K562 (cell line): ENCODE measurements at regions not wholly inside any gene's neighbourhood (a gene's known extent, or its start where the extent isn't known, plus 50 kb on each side); places are given as distances from the start of the nearest gene placed in this dataset.

Experiments
- ATAC-seq: fragments of 200-7000 bp; cut with Tn5 transposase; 3 replicates; pipeline ENCODE4 v1.9.1; 2020; ENCODE audit warnings: moderate library complexity
- BruUV-seq: library from RNA; stranded (reverse); fragments of 400-500 nt; replicated peaks from 2 replicates; lab custom pipeline; 2021; lab: Mats Ljungman, UMichigan
- CTCF ChIA-PET: fragments of 300-600 bp; formaldehyde crosslinking; extraction: SDS; loops from one replicate; lab custom pipeline; 2021; ENCODE audit warnings: low intra/inter-chr PET ratio; lab: Yijun Ruan, JAX
- POLR2A ChIA-PET: fragments of 300-600, 350-650 bp; sonication (Branson Sonifier 250); formaldehyde crosslinking; extraction: SDS; loops from one replicate; lab custom pipeline; 2021; ENCODE audit warnings: antibody characterized with exemption, inconsistent platforms; lab: Yijun Ruan, JAX
- DNase-seq, 4 experiments: peaks; one replicate each; pipeline versions ENCODE4 v3.0.0 to v3.0.0-alpha.2; 2011 to 2018; ENCODE audit warnings: low spot score in 3 of 4, mixed read lengths in 3 of 4; ENCODE audit errors: extremely low read depth in 1 of 4
- FAIRE-seq: peaks from 2 replicates; lab custom pipeline; 2011; peaks lifted over from hg19 to GRCh38; lab: Jason Lieb, UNC
- H2AFZ ChIP-seq: 2 replicates; pipeline ENCODE4 v1.6.0; 2011; ENCODE audit warnings: low read depth, low read length, control low read depth, inconsistent platforms
- H3K27ac ChIP-seq: fragments of 200-600 bp; 3 replicates; pipeline ENCODE4 v1.8.0; 2011; ENCODE audit warnings: low read depth, mild to moderate bottlenecking, control low read depth, inconsistent platforms, low read length, moderate library complexity, mixed read lengths; ENCODE audit errors: extremely low read depth
- H3K27me3 ChIP-seq, 2 experiments: fragments of 300-600 bp in 1 of 2; 2 replicates in 1 of 2; 3 replicates in 1 of 2; pipeline versions ENCODE4 v1.6.0 to v1.8.0; 2011; ENCODE audit warnings: inconsistent platforms in 2 of 2, low read length in 2 of 2, mild to moderate bottlenecking in 1 of 2, mixed read lengths in 1 of 2, moderate library complexity in 1 of 2; ENCODE audit not compliant: control insufficient read depth in 2 of 2, insufficient read depth in 2 of 2
- H3K36me3 ChIP-seq: fragments of 300-600 bp; 3 replicates; pipeline ENCODE4 v1.8.0; 2011; ENCODE audit warnings: mild to moderate bottlenecking, low read length, inconsistent platforms; ENCODE audit not compliant: control insufficient read depth, insufficient read depth
- H3K4me1 ChIP-seq, 2 experiments: fragments of 200-600 bp in 1 of 2; replicated peaks in 1 of 2; 2 replicates in 1 of 2; 3 replicates in 1 of 2; pipeline versions ENCODE4 v1.5.1 to v1.8.0; 2011; ENCODE audit warnings: inconsistent platforms in 2 of 2, low read length in 2 of 2, mild to moderate bottlenecking in 1 of 2, mixed read lengths in 1 of 2, moderate library complexity in 1 of 2; ENCODE audit not compliant: control insufficient read depth in 2 of 2, insufficient read depth in 2 of 2
- H3K4me2 ChIP-seq: 2 replicates; pipeline ENCODE4 v1.6.1; 2011; ENCODE audit warnings: low read length, control low read depth, inconsistent platforms, mixed read lengths; ENCODE audit not compliant: insufficient read depth
- H3K4me3 ChIP-seq: fragments of 200-600 bp; sonication (generic), shearing (Covaris generic); 2 replicates; pipeline ENCODE4 v1.5.1; 2016; ENCODE audit warnings: control low read depth, inconsistent platforms
- H3K79me2 ChIP-seq: fragments of 200-600 bp; 3 replicates; pipeline ENCODE4 v1.8.0; 2011; ENCODE audit warnings: low read length, inconsistent platforms; ENCODE audit not compliant: control insufficient read depth, insufficient read depth
- H3K9ac ChIP-seq, 2 experiments: 2 replicates each; pipeline versions ENCODE4 v1.6.0 to v1.6.1; 2011; ENCODE audit warnings: low read depth in 2 of 2, low read length in 2 of 2, control low read depth in 1 of 2, inconsistent platforms in 1 of 2, mild to moderate bottlenecking in 1 of 2, mixed read lengths in 1 of 2; ENCODE audit not compliant: insufficient read depth in 1 of 2
- H3K9me1 ChIP-seq: one replicate; pipeline ENCODE4 v1.6.0; 2011; ENCODE audit warnings: inconsistent platforms, mild to moderate bottlenecking, low read length, moderate library complexity; ENCODE audit not compliant: control insufficient read depth, insufficient read depth
- H3K9me3 ChIP-seq: replicated peaks from 2 replicates; pipeline ENCODE4 v1.5.1; 2011; ENCODE audit warnings: low read depth, low read length, inconsistent platforms; ENCODE audit not compliant: control insufficient read depth, insufficient read depth
- H4K20me1 ChIP-seq: replicated peaks from 2 replicates; pipeline ENCODE4 v1.6.1; 2011; ENCODE audit warnings: low read length, inconsistent platforms, mixed read lengths; ENCODE audit not compliant: control insufficient read depth, insufficient read depth
- NFIX ChIP-seq: fragments of 250-450 bp; sonication (Bioruptor Pico); IDR thresholded peaks from 2 replicates; pipeline ENCODE4 v1.4.0; 2020; ENCODE audit warnings: low read depth, mild to moderate bottlenecking, moderate library complexity
- WGBS: fragments of 100-300 bp; shearing (Covaris generic); methylation state at CpG from one replicate; pipeline ENCODE4 v1.1.6; 2016; ENCODE audit warnings: low coverage, mixed read lengths; ENCODE audit not compliant: insufficient coverage; ENCODE audit errors: missing lambda C conversion rate; 5-methylcytosine and 5-hydroxymethylcytosine counted together
- in situ Hi-C: fragments of 300-500 bp; cut with MboI; formaldehyde crosslinking; loops from 4 replicates; pipeline ENCODE4 v1.15.0; 2018; ENCODE audit warnings: inconsistent platforms, mixed read lengths
- intact Hi-C: fragments of 100-400 bp; cut with micrococcal nuclease; formaldehyde crosslinking; loops from 2 replicates; pipeline ENCODE4 v1.14.2; 2022
- TF ChIP-seq, protein P1 (sequence below): fragments of 200-800 bp; sonication (Bioruptor generic); IDR thresholded peaks from 2 replicates; pipeline ENCODE4 v1.6.1; 2016; ENCODE audit warnings: missing genetic modification characterization, missing compliant biosample characterization

- POLR2A ChIA-PET, result no interaction called here
- H3K27ac ChIP-seq, result no peak overlapping the region
- BruUV-seq, result no TSS peak
- TF ChIP-seq, protein P1, sequence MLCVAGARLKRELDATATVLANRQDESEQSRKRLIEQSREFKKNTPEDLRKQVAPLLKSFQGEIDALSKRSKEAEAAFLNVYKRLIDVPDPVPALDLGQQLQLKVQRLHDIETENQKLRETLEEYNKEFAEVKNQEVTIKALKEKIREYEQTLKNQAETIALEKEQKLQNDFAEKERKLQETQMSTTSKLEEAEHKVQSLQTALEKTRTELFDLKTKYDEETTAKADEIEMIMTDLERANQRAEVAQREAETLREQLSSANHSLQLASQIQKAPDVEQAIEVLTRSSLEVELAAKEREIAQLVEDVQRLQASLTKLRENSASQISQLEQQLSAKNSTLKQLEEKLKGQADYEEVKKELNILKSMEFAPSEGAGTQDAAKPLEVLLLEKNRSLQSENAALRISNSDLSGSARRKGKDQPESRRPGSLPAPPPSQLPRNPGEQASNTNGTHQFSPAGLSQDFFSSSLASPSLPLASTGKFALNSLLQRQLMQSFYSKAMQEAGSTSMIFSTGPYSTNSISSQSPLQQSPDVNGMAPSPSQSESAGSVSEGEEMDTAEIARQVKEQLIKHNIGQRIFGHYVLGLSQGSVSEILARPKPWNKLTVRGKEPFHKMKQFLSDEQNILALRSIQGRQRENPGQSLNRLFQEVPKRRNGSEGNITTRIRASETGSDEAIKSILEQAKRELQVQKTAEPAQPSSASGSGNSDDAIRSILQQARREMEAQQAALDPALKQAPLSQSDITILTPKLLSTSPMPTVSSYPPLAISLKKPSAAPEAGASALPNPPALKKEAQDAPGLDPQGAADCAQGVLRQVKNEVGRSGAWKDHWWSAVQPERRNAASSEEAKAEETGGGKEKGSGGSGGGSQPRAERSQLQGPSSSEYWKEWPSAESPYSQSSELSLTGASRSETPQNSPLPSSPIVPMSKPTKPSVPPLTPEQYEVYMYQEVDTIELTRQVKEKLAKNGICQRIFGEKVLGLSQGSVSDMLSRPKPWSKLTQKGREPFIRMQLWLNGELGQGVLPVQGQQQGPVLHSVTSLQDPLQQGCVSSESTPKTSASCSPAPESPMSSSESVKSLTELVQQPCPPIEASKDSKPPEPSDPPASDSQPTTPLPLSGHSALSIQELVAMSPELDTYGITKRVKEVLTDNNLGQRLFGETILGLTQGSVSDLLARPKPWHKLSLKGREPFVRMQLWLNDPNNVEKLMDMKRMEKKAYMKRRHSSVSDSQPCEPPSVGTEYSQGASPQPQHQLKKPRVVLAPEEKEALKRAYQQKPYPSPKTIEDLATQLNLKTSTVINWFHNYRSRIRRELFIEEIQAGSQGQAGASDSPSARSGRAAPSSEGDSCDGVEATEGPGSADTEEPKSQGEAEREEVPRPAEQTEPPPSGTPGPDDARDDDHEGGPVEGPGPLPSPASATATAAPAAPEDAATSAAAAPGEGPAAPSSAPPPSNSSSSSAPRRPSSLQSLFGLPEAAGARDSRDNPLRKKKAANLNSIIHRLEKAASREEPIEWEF (CRISPR knock-in tag), result peak; percentile 98
- no peak for TF ChIP-seq NFIX
- TF ChIP-seq, all 486 proteins: peak for 1
- ATAC-seq (no peak), FAIRE-seq (no peak), DNase-seq (no peak)
- Histone ChIP-seq H3K79me2 (no peaks in the 10 kb centered on the region), H3K9me1 (no peaks in the 10 kb centered on the region), H3K36me3 (no peaks in the 10 kb centered on the region), H3K4me1 (no peaks in the 10 kb centered on the region), H3K9ac (no peak overlapping the region), H2AFZ (no peak overlapping the region), H3K4me3 (no peak overlapping the region), H3K9me3 (no peaks in the 10 kb centered on the region; the same call in 1 of the 2 replicates), H3K4me2 (no peak overlapping the region), H4K20me1 (no peaks in the 10 kb centered on the region), H3K27me3 (no peaks in the 10 kb centered on the region)
- WGBS, result 0% methylated on average over 1 of the region's 1 CpG
- intact Hi-C loops (no loop called here), in situ Hi-C loops (no loop called here)
- CTCF ChIA-PET, result no interaction called here
Observed at GRCh38 chr3:1002010-1002409, 90.8 kb upstream of the CNTN6 start.
